Fibroblast of lung (primary cell): ENCODE measurements at regions not wholly inside any gene's neighbourhood (a gene's known extent, or its start where the extent isn't known, plus 50 kb on each side); places are given as distances from the start of the nearest gene placed in this dataset.
"Not testable (repeated sequence)": the region's sequence is repeated elsewhere in the genome, so short reads cannot be mapped to it uniquely, and the experiment has no call there.

ENCODE experiments used
- DNase-seq, 2 donors: peaks; one replicate each; pipeline versions ENCODE4 v3.0.0 to v3.0.0-alpha.2; 2010; ENCODE audit warnings: low read depth in 2 of 2
- H2AFZ ChIP-seq: 2 replicates; pipeline ENCODE4 v1.5.1; 2012; ENCODE audit warnings: low read length, control low read depth, inconsistent platforms
- H3K27ac ChIP-seq: 2 replicates; pipeline ENCODE4 v1.5.1; 2011; ENCODE audit warnings: low read length, control low read depth; ENCODE audit not compliant: insufficient read depth
- H3K27me3 ChIP-seq: 2 replicates; pipeline ENCODE4 v1.5.1; 2011; ENCODE audit warnings: mild to moderate bottlenecking, low read length; ENCODE audit not compliant: control insufficient read depth, insufficient read depth
- H3K36me3 ChIP-seq: 2 replicates; pipeline ENCODE4 v1.5.1; 2011; ENCODE audit warnings: low read length; ENCODE audit not compliant: control insufficient read depth, insufficient read depth
- H3K4me1 ChIP-seq: 2 replicates; pipeline ENCODE4 v1.5.1; 2011; ENCODE audit warnings: low read length; ENCODE audit not compliant: control insufficient read depth, insufficient read depth; ENCODE audit errors: extremely low read depth
- H3K4me2 ChIP-seq: 2 replicates; pipeline ENCODE4 v1.5.1; 2011; ENCODE audit warnings: low read length, control low read depth; ENCODE audit not compliant: insufficient read depth; ENCODE audit errors: extremely low read depth
- H3K4me3 ChIP-seq, 4 experiments: fragments of 200-600 bp in 1 of 4; sonication (generic) in 1 of 4; replicated peaks in 1 of 4; 2 replicates each; pipeline ENCODE4 v1.5.1; 2011 to 2016; ENCODE audit warnings: low read length in 4 of 4, low read depth in 3 of 4, mild to moderate bottlenecking in 3 of 4, control low read depth in 2 of 4, inconsistent platforms in 1 of 4, mixed read lengths in 1 of 4; ENCODE audit not compliant: insufficient read depth in 1 of 4; ENCODE audit errors: control extremely low read depth in 1 of 4
- H3K79me2 ChIP-seq: 2 replicates; pipeline ENCODE4 v1.5.1; 2012; ENCODE audit warnings: mild to moderate bottlenecking, low read length, inconsistent platforms; ENCODE audit not compliant: control insufficient read depth, insufficient read depth
- H3K9ac ChIP-seq: 2 replicates; pipeline ENCODE4 v1.5.1; 2011; ENCODE audit warnings: mild to moderate bottlenecking, low read length, control low read depth; ENCODE audit not compliant: insufficient read depth
- H3K9me3 ChIP-seq: 2 replicates; pipeline ENCODE4 v1.5.1; 2012; ENCODE audit warnings: low read depth, low read length; ENCODE audit not compliant: control insufficient read depth, insufficient read depth
- H4K20me1 ChIP-seq: 2 replicates; pipeline ENCODE4 v1.5.1; 2011; ENCODE audit warnings: low read length; ENCODE audit not compliant: control insufficient read depth, insufficient read depth; ENCODE audit errors: extremely low read depth
- CTCF ChIP-seq, 2 donors: IDR thresholded peaks in 1 of 2; conservative IDR thresholded peaks in 1 of 2; 1 replicate in 1 of 2; 2 replicates in 1 of 2; pipeline ENCODE4 v1.5.1; 2011 to 2012; ENCODE audit warnings: low read length in 2 of 2, control low read depth in 1 of 2, inconsistent platforms in 1 of 2, low read depth in 1 of 2, mild to moderate bottlenecking in 1 of 2
- EZH2 ChIP-seq: IDR thresholded peaks from 2 replicates; pipeline ENCODE4 v1.5.1; 2012; ENCODE audit warnings: low read length, control low read depth, mild to moderate bottlenecking; ENCODE audit errors: missing control alignments

DNA sequence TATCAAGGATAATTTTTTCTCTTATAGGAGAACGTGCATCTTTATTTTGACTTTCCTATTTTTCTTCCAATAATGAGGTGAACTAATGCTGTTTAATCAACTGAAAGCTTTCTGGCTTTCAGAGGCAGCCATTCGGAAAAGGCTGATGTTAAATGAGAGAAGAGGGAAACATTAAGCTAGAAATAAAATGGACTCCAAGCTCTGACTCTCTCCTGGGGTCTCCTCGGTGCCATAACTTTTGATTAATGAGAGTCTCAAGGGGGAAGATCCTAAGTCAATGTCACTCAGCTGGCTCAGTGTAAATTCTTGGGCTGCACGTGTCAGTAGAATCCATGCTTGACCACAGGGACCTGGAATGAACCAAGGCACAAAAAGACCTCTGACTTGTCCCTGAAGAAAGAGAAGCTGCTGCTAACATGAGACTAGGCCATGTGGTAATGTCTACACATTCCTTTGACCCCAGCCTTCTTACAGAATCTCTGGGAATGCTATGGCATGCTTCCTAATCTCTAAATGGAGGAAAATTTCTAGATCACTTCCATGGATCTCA lies 152.2 kb upstream of the RFC3 start:
- Histone ChIP-seq H3K4me3 (no peak overlapping the region), H2AFZ (no peak overlapping the region), H3K36me3 (no peaks in the 10 kb centered on the region), H3K9ac (no peak overlapping the region), H3K27ac (no peak overlapping the region), H3K9me3 (no peaks in the 10 kb centered on the region), H3K27me3 (no peaks in the 10 kb centered on the region), H3K4me1 (no peaks in the 10 kb centered on the region), H4K20me1 (no peaks in the 10 kb centered on the region), H3K4me2 (no peak overlapping the region), H3K79me2 (no peaks in the 10 kb centered on the region)
- DNase-seq, result no peak
- TF ChIP-seq EZH2 (no peak), CTCF (conservative IDR thresholded peaks at IDR 0.05 in 1 of 2, IDR thresholded peaks at IDR 0.05 in 1 of 2; ENCODE audit: low read depth in 1 of 2, low read length in 2 of 2) (no peak)

GRCh38 chr13:33671560-33671959 lies 146.4 kb upstream of the RFC3 start:
- Histone ChIP-seq H3K9ac (no peak overlapping the region), H3K9me3 (no peaks in the 10 kb centered on the region), H3K36me3 (no peaks in the 10 kb centered on the region), H3K4me2 (no peak overlapping the region), H3K79me2 (no peaks in the 10 kb centered on the region), H2AFZ (no peak overlapping the region), H3K27ac (no peak overlapping the region), H3K4me3 (no peak overlapping the region), H3K27me3 (no peaks in the 10 kb centered on the region), H3K4me1 (no peaks in the 10 kb centered on the region), H4K20me1 (no peaks in the 10 kb centered on the region)
- TF ChIP-seq CTCF (conservative IDR thresholded peaks at IDR 0.05 in 1 of 2, IDR thresholded peaks at IDR 0.05 in 1 of 2; ENCODE audit: low read depth in 1 of 2, low read length in 2 of 2) (no peak), EZH2 (no peak)
- no peak for DNase-seq

- not testable (repeated sequence) for H3K4me1 ChIP-seq, H4K20me1 ChIP-seq, H3K79me2 ChIP-seq, H3K36me3 ChIP-seq, H3K27me3 ChIP-seq, H3K9me3 ChIP-seq, H3K27ac ChIP-seq, H3K4me3 ChIP-seq, H2AFZ ChIP-seq, H3K4me2 ChIP-seq, DNase-seq, H3K9ac ChIP-seq
Measured at GRCh38 chr13:33672022-33672421, 145.9 kb upstream of the RFC3 start.
